DND-41 (cell line): ENCODE measurements at regions not wholly inside any gene's neighbourhood (a gene's known extent, or its start where the extent isn't known, plus 50 kb on each side); places are given as distances from the start of the nearest gene placed in this dataset.

ENCODE experiments used
- ATAC-seq: fragments of 200-7000 bp; cut with Tn5 transposase; 3 replicates; pipeline ENCODE4 v1.9.1; 2021; ENCODE audit warnings: low read depth; ENCODE audit not compliant: insufficient read depth
- DNase-seq: peaks from one replicate; pipeline ENCODE4 v3.0.0-alpha.2; 2020
- H2AFZ ChIP-seq: 2 replicates; pipeline ENCODE4 v1.6.0; 2012; ENCODE audit warnings: low read depth, low read length
- H3K27ac ChIP-seq: 2 replicates; pipeline ENCODE4 v1.5.1; 2012; ENCODE audit warnings: low read length, inconsistent platforms
- H3K27me3 ChIP-seq: fragments of 200-600 bp; sonication (generic); 2 replicates; pipeline ENCODE4 v1.6.0; 2012; ENCODE audit warnings: low read length, mild to moderate bottlenecking, inconsistent platforms; ENCODE audit not compliant: insufficient read depth, poor library complexity
- H3K36me3 ChIP-seq: 2 replicates; pipeline ENCODE4 v1.5.1; 2012; ENCODE audit warnings: low read length, inconsistent platforms; ENCODE audit not compliant: insufficient read depth
- H3K4me1 ChIP-seq: 2 replicates; pipeline ENCODE4 v1.5.1; 2012; ENCODE audit warnings: mild to moderate bottlenecking, low read length; ENCODE audit not compliant: insufficient read depth
- H3K4me2 ChIP-seq: 2 replicates; pipeline ENCODE4 v1.6.0; 2012; ENCODE audit warnings: mild to moderate bottlenecking, moderate library complexity, low read length, inconsistent platforms; ENCODE audit not compliant: insufficient read depth
- H3K4me3 ChIP-seq, 2 experiments: fragments of 200-600 bp in 1 of 2; shearing (Covaris generic) in 1 of 2; 2 replicates each; pipeline ENCODE4 v1.5.1; 2012 to 2016; ENCODE audit warnings: inconsistent platforms in 2 of 2, low read length in 2 of 2, mild to moderate bottlenecking in 2 of 2, low read depth in 1 of 2, moderate library complexity in 1 of 2
- H3K79me2 ChIP-seq: 2 replicates; pipeline ENCODE4 v1.6.0; 2012; ENCODE audit warnings: low read length, inconsistent platforms; ENCODE audit not compliant: insufficient read depth
- H3K9ac ChIP-seq: 2 replicates; pipeline ENCODE4 v1.6.0; 2012; ENCODE audit warnings: low read depth, mild to moderate bottlenecking, inconsistent platforms, low read length, moderate library complexity
- H3K9me3 ChIP-seq: 2 replicates; pipeline ENCODE4 v1.5.1; 2012; ENCODE audit warnings: low read length, moderate library complexity, mild to moderate bottlenecking, inconsistent platforms; ENCODE audit not compliant: insufficient read depth, severe bottlenecking
- H4K20me1 ChIP-seq: 2 replicates; pipeline ENCODE4 v1.6.0; 2012; ENCODE audit warnings: low read length; ENCODE audit not compliant: insufficient read depth
- EZH2 ChIP-seq: IDR thresholded peaks from 3 replicates; pipeline ENCODE4 v1.6.1; 2012; ENCODE audit warnings: borderline replicate concordance, low read depth, mild to moderate bottlenecking, moderate library complexity, low read length, inconsistent platforms; ENCODE audit not compliant: severe bottlenecking
- TF ChIP-seq, protein P1 (sequence below): IDR thresholded peaks from 2 replicates; pipeline ENCODE4 v1.5.1; 2012; ENCODE audit warnings: borderline replicate concordance, low read length, moderate library complexity, mild to moderate bottlenecking; ENCODE audit not compliant: poor library complexity, severe bottlenecking; ENCODE audit errors: extremely low read depth

DNA sequence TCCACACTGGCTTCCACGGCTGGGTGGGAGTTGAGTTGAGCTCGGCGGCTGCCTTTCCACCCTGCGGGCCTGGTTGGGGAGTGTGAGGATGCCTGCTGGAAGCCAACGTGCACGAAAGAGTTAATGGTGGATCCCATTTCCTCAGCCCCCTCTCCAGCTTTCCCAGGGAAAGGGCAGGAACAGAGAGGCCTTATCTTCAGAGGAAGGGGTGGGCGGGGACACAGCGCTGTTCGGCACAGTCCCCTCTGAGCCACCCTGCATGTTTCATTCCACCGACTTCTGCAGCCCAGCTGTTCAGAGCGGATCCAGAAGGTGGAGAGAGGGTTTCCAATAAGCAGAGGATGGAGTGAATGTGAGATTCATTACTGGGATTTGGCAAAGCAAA, 295.3 kb downstream of the SEC14L1 start:
- Histone ChIP-seq H3K4me3 (no peak overlapping the region), H2AFZ (no peak overlapping the region), H3K79me2 (peaks cover 88% of the 10 kb centered on the region), H3K4me1 (peaks cover 93% of the 10 kb centered on the region), H3K27me3 (no peaks in the 10 kb centered on the region), H4K20me1 (no peaks in the 10 kb centered on the region), H3K9me3 (no peaks in the 10 kb centered on the region), H3K27ac (peak overlapping the region; percentile 99), H3K36me3 (peaks cover 34% of the 10 kb centered on the region), H3K9ac (peak overlapping the region; percentile 66), H3K4me2 (peak overlapping the region; percentile 2; the same call in 1 of the 2 replicates)
- no peak for DNase-seq
- TF ChIP-seq, protein P1, sequence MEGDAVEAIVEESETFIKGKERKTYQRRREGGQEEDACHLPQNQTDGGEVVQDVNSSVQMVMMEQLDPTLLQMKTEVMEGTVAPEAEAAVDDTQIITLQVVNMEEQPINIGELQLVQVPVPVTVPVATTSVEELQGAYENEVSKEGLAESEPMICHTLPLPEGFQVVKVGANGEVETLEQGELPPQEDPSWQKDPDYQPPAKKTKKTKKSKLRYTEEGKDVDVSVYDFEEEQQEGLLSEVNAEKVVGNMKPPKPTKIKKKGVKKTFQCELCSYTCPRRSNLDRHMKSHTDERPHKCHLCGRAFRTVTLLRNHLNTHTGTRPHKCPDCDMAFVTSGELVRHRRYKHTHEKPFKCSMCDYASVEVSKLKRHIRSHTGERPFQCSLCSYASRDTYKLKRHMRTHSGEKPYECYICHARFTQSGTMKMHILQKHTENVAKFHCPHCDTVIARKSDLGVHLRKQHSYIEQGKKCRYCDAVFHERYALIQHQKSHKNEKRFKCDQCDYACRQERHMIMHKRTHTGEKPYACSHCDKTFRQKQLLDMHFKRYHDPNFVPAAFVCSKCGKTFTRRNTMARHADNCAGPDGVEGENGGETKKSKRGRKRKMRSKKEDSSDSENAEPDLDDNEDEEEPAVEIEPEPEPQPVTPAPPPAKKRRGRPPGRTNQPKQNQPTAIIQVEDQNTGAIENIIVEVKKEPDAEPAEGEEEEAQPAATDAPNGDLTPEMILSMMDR: no peak
- no peak for TF ChIP-seq EZH2
- no peak for ATAC-seq

DNA sequence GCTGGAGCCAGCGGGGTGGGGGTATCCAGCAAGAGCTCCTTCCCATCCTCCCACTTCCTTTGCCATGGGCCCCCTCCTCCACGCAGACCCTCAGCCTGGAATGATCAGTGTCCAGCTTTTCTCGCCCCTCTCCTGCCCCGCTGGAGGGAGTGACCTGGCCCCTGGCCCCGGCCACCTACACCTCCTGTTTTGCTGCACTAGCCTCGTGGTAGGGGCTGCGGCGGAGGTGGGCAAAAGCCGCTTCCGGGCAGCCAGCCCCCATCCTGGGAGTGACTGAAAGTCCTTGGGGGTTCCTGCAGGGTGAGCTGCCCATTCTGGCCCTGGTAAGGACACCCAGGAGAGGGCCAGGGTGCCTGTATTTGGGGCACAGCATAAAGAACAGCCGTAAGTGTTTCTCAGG, 295.7 kb downstream of the SEC14L1 start:
- ATAC-seq (no peak), DNase-seq (no peak)
- Histone ChIP-seq H3K4me3 (no peak overlapping the region), H4K20me1 (no peaks in the 10 kb centered on the region), H3K9ac (peak overlapping the region; percentile 66), H2AFZ (no peak overlapping the region), H3K4me1 (peaks cover 96% of the 10 kb centered on the region), H3K36me3 (peaks cover 34% of the 10 kb centered on the region), H3K27ac (peak overlapping the region; percentile 99), H3K9me3 (no peaks in the 10 kb centered on the region), H3K4me2 (no peak overlapping the region), H3K79me2 (peaks cover 84% of the 10 kb centered on the region), H3K27me3 (no peaks in the 10 kb centered on the region)
- no peak for TF ChIP-seq EZH2
- TF ChIP-seq, protein P1: no peak

DNA sequence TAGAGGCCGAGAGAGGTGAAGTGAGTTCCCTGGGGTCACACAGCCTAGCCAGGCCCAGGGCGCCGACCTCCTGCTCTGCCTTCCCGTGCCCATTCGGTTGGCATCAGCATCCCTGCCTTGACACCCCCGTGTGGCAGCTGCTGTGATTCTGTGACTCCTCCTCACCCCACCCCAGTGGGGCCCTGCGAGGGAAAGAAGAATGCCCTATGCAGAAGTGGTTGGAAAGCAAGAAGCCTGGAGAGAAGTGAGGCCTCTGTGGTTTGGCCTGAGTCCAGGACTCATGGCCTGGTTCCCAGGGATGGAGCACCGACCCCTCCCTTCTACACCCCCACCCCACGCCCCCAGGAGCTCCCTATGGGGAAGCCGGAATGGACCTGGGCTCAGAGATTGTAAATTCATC, 296.2 kb downstream of the SEC14L1 start:
- Histone ChIP-seq H4K20me1 (no peaks in the 10 kb centered on the region), H3K27me3 (no peaks in the 10 kb centered on the region), H3K4me1 (peaks cover 100% of the 10 kb centered on the region), H3K9me3 (no peaks in the 10 kb centered on the region), H3K4me3 (no peak overlapping the region), H3K9ac (peak overlapping the region; percentile 66), H2AFZ (no peak overlapping the region), H3K4me2 (peak overlapping the region; percentile 6; the same call in 1 of the 2 replicates), H3K36me3 (peaks cover 33% of the 10 kb centered on the region), H3K27ac (peak overlapping the region; percentile 99), H3K79me2 (peaks cover 79% of the 10 kb centered on the region)
- DNase-seq (peak; percentile 63), ATAC-seq (no peak)
- TF ChIP-seq, protein P1: peak; percentile 31
- TF ChIP-seq EZH2: no peak

DNA sequence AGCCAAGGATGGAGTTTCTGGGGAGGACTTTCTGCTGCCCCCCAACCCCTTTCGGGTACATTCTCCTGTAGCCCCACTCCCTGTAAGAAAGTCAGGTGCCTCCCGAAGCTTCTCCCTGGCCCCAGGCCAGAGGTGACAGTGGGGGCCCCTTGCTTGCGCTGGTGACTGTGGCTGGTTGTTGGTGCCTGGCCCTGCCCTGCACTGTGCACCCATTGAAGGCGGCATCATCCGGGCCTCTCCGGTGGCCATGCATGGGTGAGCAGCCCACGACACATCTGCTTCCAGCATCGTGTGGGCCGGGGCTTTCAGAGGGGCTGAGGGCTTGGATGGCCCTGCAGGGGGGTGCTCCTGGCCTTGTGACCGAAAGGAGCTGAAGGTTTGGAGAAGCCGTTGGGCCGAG, 297.0 kb downstream of the SEC14L1 start:
- Histone ChIP-seq H4K20me1 (no peaks in the 10 kb centered on the region), H3K4me2 (peak overlapping the region; percentile 6; the same call in 1 of the 2 replicates), H3K79me2 (peaks cover 73% of the 10 kb centered on the region), H2AFZ (no peak overlapping the region), H3K36me3 (peaks cover 27% of the 10 kb centered on the region), H3K27ac (peak overlapping the region; percentile 99), H3K9ac (peak overlapping the region; percentile 66), H3K27me3 (no peaks in the 10 kb centered on the region), H3K4me1 (peaks cover 100% of the 10 kb centered on the region), H3K9me3 (no peaks in the 10 kb centered on the region), H3K4me3 (no peak overlapping the region)
- DNase-seq (no peak), ATAC-seq (no peak)
- TF ChIP-seq EZH2: no peak
- TF ChIP-seq, protein P1: no peak
